ENCODE measurements at regions not wholly inside any gene's neighbourhood (a gene's known extent, or its start where the extent isn't known, plus 50 kb on each side); places are given as distances from the start of the nearest gene placed in this dataset.
"Not testable (repeated sequence)": the region's sequence is repeated elsewhere in the genome, so short reads cannot be mapped to it uniquely, and the experiment has no call there.

- Histone ChIP-seq H3K4me2 (ENCODE audit: insufficient read depth, low read length) (no peak overlapping the region), H3K27me3 (ENCODE audit: insufficient read depth, low read length, poor library complexity) (no peaks in the 10 kb centered on the region), H3K4me3 (ENCODE audit: low read depth in 1 of 2, low read length in 2 of 2) (no peak overlapping the region), H3K79me2 (ENCODE audit: insufficient read depth, low read length) (no peaks in the 10 kb centered on the region), H4K20me1 (ENCODE audit: insufficient read depth, low read length) (no peaks in the 10 kb centered on the region), H3K9ac (ENCODE audit: low read depth, low read length) (no peak overlapping the region), H3K36me3 (ENCODE audit: insufficient read depth, low read length) (no peaks in the 10 kb centered on the region), H3K4me1 (ENCODE audit: insufficient read depth, low read length) (no peaks in the 10 kb centered on the region), H2AFZ (ENCODE audit: low read depth, low read length) (no peak overlapping the region), H3K9me3 (ENCODE audit: insufficient read depth, low read length, severe bottlenecking) (no peaks in the 10 kb centered on the region), H3K27ac (ENCODE audit: low read length) (no peak overlapping the region)
- DNase-seq (no peak), ATAC-seq (ENCODE audit: insufficient read depth, low read depth) (no peak)
- TF ChIP-seq CTCF (IDR thresholded peaks at IDR 0.05; ENCODE audit: borderline replicate concordance, extremely low read depth, low read length, poor library complexity, severe bottlenecking) (no peak), EZH2 (IDR thresholded peaks at IDR 0.05; ENCODE audit: borderline replicate concordance, low read depth, low read length, severe bottlenecking) (no peak)
Observed at GRCh38 chr10:52598936-52599335, 173.6 kb downstream of the MBL2 start.

DNA sequence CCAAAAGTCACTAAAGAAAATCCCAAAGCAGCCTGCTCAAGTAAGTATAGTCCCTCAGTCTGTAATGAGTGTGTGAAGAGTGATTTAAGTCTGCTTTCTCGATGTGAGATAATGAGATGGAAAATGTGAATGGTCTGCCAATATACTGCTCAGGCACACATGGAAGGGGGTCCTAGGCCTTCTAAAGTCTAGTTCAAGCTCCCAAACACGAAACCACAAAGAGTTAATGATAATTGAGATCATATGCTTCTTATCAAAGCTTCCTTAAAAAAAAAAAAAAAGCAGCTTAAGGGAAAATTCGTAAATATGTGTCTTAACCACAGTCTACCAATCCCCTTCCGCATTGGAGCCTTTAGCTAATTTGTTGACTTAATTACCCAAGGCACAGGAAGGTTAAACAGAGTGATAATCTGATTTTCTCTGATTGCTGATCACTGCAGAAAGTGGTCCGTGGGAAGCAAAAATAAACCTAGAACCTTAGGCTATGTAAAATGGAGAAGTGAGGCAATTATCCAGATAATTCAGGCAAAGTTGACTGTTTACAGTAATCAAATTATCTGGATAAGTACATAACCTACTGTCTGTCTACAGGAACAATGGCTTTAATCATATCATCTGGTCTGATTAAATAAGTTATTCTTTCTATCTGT lies 172.9 kb downstream of the MBL2 start:
- no peak overlapping the region for H3K4me3 ChIP-seq (ENCODE audit: low read depth in 1 of 2, low read length in 2 of 2)

GRCh38 chr10:52604131-52604530 lies 168.5 kb downstream of the MBL2 start:
- not testable (repeated sequence) for H3K79me2 ChIP-seq (ENCODE audit: insufficient read depth, low read length); H3K27me3 ChIP-seq (ENCODE audit: insufficient read depth, low read length, poor library complexity); H3K9ac ChIP-seq (ENCODE audit: low read depth, low read length); H3K36me3 ChIP-seq (ENCODE audit: insufficient read depth, low read length); ATAC-seq (ENCODE audit: insufficient read depth, low read depth); H3K4me2 ChIP-seq (ENCODE audit: insufficient read depth, low read length); H3K4me1 ChIP-seq (ENCODE audit: insufficient read depth, low read length); H4K20me1 ChIP-seq (ENCODE audit: insufficient read depth, low read length); H3K4me3 ChIP-seq (ENCODE audit: low read depth in 1 of 2, low read length in 2 of 2); DNase-seq; H3K9me3 ChIP-seq (ENCODE audit: insufficient read depth, low read length, severe bottlenecking); H2AFZ ChIP-seq (ENCODE audit: low read depth, low read length); H3K27ac ChIP-seq (ENCODE audit: low read length)

More for the DNA sequence above, 172.9 kb downstream of the MBL2 start:
- no peaks in the 10 kb centered on the region for H3K27me3 ChIP-seq (ENCODE audit: insufficient read depth, low read length, poor library complexity)
- H3K27ac ChIP-seq (ENCODE audit: low read length): no peak overlapping the region
- H3K4me1 ChIP-seq (ENCODE audit: insufficient read depth, low read length): no peaks in the 10 kb centered on the region
- TF ChIP-seq EZH2 (IDR thresholded peaks at IDR 0.05; ENCODE audit: borderline replicate concordance, low read depth, low read length, severe bottlenecking) (no peak), CTCF (IDR thresholded peaks at IDR 0.05; ENCODE audit: borderline replicate concordance, extremely low read depth, low read length, poor library complexity, severe bottlenecking) (no peak)
- H3K9me3 ChIP-seq (ENCODE audit: insufficient read depth, low read length, severe bottlenecking): no peaks in the 10 kb centered on the region
- no peaks in the 10 kb centered on the region for H4K20me1 ChIP-seq (ENCODE audit: insufficient read depth, low read length)
- no peak overlapping the region for H2AFZ ChIP-seq (ENCODE audit: low read depth, low read length)
- H3K79me2 ChIP-seq (ENCODE audit: insufficient read depth, low read length): no peaks in the 10 kb centered on the region
- no peak for ATAC-seq (ENCODE audit: insufficient read depth, low read depth)
- H3K9ac ChIP-seq (ENCODE audit: low read depth, low read length): no peak overlapping the region
- no peak for DNase-seq
- H3K4me2 ChIP-seq (ENCODE audit: insufficient read depth, low read length): no peak overlapping the region
- no peaks in the 10 kb centered on the region for H3K36me3 ChIP-seq (ENCODE audit: insufficient read depth, low read length)

- TF ChIP-seq EZH2 (IDR thresholded peaks at IDR 0.05; ENCODE audit: borderline replicate concordance, low read depth, low read length, severe bottlenecking): no peak
- no peak for TF ChIP-seq CTCF (IDR thresholded peaks at IDR 0.05; ENCODE audit: borderline replicate concordance, extremely low read depth, low read length, poor library complexity, severe bottlenecking)
- Histone ChIP-seq H3K4me1 (ENCODE audit: insufficient read depth, low read length) (no peaks in the 10 kb centered on the region), H3K9ac (ENCODE audit: low read depth, low read length) (no peak overlapping the region), H4K20me1 (ENCODE audit: insufficient read depth, low read length) (no peaks in the 10 kb centered on the region), H3K27ac (ENCODE audit: low read length) (no peak overlapping the region), H3K79me2 (ENCODE audit: insufficient read depth, low read length) (no peaks in the 10 kb centered on the region), H2AFZ (ENCODE audit: low read depth, low read length) (no peak overlapping the region), H3K27me3 (ENCODE audit: insufficient read depth, low read length, poor library complexity) (no peaks in the 10 kb centered on the region), H3K36me3 (ENCODE audit: insufficient read depth, low read length) (no peaks in the 10 kb centered on the region), H3K4me3 (ENCODE audit: low read depth in 1 of 2, low read length in 2 of 2) (no peak overlapping the region), H3K4me2 (ENCODE audit: insufficient read depth, low read length) (no peak overlapping the region), H3K9me3 (ENCODE audit: insufficient read depth, low read length, severe bottlenecking) (no peaks in the 10 kb centered on the region)
- no peak for DNase-seq
- no peak for ATAC-seq (ENCODE audit: insufficient read depth, low read depth)
Observed at GRCh38 chr10:52609071-52609470, 163.5 kb downstream of the MBL2 start.

All from DND-41 (cell line).